ENCODE measurements at regions not wholly inside any gene's neighbourhood (a gene's known extent, or its start where the extent isn't known, plus 50 kb on each side); places are given as distances from the start of the nearest gene placed in this dataset.
"Not testable (repeated sequence)": the region's sequence is repeated elsewhere in the genome, so short reads cannot be mapped to it uniquely, and the experiment has no call there.

- DNase-seq: no peak
Observed at GRCh38 chr7:41459623-41460261, 243.1 kb downstream of the INHBA start.

GRCh38 chr7:41459183-41459582 lies 243.7 kb downstream of the INHBA start:
- DNase-seq: no peak

DNA sequence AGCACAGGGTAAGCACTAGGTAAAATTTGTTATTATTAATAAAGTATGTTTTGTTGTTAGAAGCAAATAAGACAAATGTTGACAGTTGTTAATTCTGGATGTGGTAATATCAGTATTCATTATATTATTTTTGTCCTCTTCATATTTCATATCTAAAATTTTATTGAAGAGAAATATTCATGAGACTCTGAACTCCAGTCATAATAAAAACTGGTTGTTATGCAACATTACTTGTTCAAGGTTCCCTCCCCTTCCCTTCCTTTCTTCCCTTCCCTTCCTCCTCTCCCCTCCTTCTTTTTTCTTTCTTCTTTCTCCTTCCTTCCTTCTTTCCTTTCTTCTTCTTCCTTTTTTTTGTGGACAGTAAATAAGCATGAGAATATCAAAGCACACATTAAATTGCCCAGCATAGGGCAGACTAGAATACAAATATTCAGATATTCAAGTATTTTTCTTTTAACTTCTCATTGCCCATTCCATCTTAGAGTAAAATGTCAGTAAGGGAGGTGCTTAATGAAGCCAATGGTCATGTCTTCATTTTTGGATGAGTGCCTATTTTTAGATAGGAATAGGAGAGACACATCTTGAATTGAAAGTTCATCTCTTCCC lies 245.0 kb downstream of the INHBA start:
- no peak for DNase-seq

DNA sequence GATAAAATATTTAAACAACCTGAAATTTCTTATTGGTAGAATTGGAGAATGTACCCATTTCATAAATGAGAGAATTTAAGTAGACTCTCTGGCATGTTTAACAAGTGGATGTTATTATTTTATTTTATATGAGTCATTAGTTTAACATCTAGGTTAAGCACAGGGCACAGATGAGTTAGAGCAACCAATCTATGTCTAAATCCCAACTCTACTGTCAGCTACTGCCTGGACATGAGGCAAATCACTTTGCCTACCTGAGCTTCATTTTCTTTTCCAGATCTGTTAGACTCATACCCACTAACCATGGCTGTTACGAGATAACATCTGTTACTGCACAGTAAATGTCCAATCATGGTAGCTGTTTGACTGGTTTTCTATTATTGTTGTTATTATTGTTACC lies 251.1 kb downstream of the INHBA start:
- no peak for DNase-seq

DNA sequence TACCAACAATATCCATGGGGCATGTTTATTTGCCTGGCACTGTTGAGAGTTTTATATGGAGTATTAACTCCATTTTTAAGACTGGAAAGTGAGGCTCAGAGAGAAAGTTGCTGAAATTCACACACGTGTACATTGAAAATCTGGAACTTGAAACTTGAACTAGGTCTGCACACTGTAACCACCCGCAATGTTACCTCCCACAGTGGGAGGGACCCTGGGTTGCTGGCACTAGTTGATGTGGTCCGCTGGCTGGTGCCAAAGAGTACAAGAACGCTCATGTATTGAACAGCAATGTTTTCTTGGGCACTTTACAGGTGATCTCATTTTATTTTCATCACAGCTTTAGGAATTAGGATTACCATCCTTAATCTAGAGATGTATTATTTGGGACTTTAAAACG lies 253.2 kb downstream of the INHBA start:
- no peak for DNase-seq

GRCh38 chr7:41449286-41449685 lies 253.6 kb downstream of the INHBA start:
- DNase-seq: no peak

- DNase-seq: no peak
Observed at GRCh38 chr7:41448104-41448503, 254.8 kb downstream of the INHBA start.

- DNase-seq: no peak
Observed at GRCh38 chr7:41447450-41448042, 255.3 kb downstream of the INHBA start.

GRCh38 chr7:41446606-41447449 lies 256.1 kb downstream of the INHBA start:
- DNase-seq: no peak

DNA sequence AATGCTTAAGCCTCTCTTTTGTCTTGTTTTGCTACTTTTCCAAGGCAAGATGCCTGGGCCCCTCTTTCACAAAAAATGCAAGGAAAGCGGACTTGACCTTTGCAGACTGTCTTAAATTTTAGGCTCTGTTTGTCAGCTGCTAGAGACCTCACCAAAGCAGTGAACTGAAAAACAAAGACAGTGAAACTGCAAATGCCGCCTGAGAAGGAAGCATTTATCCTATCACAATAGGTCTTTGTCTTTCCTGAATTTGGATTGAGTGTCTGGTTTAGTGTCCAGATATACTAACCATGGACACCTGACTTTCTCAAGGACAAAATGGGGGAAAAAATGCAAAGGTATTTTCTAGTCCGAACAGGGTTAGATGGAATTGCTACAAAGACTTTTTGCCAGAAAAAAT lies 256.9 kb downstream of the INHBA start:
- no peak for DNase-seq

GRCh38 chr7:41445432-41445831 lies 257.5 kb downstream of the INHBA start:
- no peak for DNase-seq

GRCh38 chr7:41439515-41439879 lies 263.4 kb downstream of the INHBA start:
- no peak for DNase-seq

DNA sequence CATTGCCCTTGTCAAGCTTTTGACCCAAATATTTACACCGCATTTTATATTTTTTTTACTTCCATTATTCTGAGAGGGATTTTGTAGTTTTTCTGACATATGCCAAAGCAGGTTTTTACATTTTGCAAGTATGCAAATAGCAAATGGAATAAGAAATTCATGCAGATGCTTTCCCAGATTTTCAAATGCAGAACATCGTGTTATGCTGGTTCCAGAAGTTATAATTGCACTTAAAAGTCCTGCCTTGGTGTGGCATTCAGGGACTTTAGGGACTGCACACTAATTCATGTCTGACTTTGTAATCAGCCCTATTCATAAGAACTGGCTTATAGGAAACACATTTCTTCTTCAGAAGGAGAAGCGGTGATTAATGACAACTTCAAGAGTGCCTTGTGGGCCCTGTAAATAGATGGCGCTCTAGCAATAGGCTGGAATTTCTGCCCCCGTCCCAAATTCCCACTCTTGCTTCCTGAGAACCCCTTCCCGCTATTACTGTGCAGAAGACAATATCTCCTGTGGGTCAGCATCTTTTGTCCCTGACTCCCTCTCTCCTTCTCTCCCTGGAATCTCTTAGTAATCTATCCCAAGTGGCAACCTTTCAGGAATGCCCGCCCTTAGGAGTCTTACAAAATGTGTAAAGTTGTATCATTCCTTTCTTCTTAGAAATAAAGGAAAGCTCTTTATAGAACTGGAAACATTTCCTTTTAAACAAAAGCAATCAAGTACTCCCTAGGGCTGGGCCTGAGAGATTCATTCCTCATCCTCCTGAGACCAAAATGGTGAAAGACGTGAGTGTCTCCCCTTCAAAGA lies 264.0 kb downstream of the INHBA start:
- DNase-seq: no peak

GRCh38 chr7:41437257-41438196 lies 265.4 kb downstream of the INHBA start:
- no peak for DNase-seq

DNA sequence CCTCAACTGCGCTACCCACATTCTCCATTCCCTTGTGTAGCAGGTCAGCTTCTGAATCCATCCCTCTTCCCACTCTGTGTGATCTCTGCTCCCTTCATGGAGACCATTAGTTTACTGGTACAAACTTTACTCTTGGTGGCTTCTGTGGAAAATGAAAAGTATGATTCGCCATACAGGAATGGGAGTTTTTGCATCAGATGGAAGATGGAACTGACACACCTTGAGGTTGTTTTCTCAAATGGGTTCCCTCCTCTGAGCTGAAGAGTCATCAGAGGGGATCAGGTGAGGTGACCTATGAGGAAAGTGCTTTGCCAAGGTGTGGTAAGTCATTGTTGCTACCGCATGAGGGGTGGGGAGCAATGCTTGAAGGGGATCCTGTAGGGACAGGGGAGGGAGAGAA lies 266.8 kb downstream of the INHBA start:
- DNase-seq: no peak

GRCh38 chr7:41435020-41435419 lies 267.9 kb downstream of the INHBA start:
- DNase-seq: not testable (repeated sequence)

DNA sequence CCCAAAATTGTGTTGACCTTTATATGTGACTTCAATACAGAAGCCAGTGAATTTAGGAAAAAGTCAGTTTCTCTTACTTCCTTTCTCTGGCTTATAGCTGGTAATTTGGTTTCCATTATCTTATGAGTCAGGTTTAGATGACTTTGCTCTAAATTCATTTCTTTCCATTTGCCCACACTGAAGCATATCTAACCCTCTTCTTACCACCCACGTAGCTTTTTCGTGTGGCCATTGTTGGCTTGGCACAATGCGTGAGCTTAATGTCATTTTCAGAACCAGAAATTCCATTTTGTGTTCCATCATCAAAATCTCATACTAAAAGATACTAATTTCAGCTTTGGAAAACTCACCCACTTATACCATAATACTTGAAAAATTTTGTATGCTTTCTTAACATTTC lies 271.2 kb downstream of the INHBA start:
- DNase-seq: no peak

- DNase-seq: no peak
Observed at GRCh38 chr7:41428381-41428780, 274.5 kb downstream of the INHBA start.

DNA sequence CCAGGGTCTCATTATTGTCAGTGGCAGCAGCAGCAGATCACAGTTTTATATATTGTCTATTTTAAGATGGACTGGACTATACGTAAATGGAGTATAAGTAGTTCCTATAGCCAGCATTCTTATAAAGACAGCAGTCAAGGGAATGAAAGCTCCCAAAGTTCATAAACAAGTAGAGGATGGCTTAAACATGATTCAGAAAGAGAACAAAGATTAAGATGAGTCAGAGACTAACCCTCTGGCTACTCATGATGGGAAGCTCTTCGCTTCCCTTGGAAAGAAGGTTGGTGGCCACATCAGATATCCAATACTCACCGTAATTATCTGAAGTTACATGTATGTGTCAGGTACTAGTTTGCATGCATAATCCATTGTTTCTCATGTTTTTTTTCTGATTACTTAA lies 277.0 kb downstream of the INHBA start:
- no peak for DNase-seq

DNA sequence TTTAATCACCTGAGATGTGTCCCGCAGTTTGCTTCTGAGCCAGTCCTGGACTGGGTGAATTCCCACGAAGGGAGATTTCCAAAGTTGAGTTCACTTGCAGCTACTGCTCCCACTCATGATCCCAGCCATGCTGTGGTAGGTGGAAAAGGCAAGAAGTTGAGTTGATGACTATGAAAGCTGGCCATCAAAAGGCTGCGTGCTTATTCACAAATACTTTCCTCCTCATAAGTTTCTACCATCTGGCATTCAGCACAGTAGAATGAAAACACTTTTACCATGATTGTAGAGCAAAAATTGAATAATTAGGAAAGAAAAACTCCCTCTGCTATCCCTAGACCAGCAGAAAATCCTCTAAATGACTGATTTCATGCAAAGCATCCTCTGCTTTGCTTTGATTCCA lies 281.8 kb downstream of the INHBA start:
- DNase-seq: no peak

DNA sequence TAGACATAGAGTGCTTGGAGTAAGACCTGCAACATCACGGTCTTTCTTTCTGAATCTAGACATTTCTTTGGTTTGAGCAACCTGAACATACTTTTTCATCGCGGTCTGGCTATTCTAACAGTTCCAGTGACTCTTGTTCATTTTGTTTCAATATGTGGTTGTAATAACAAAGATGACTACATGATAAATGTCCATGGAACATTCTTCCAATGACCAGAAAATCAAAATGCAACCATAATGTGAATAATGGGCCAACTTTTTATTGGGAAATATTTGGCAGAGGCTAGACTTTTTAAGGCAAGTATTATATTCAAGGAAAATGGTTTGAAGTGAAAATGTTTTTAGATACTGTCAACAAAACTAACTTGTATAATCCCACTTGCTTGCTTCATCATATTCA lies 282.5 kb downstream of the INHBA start:
- no peak for DNase-seq

DNA sequence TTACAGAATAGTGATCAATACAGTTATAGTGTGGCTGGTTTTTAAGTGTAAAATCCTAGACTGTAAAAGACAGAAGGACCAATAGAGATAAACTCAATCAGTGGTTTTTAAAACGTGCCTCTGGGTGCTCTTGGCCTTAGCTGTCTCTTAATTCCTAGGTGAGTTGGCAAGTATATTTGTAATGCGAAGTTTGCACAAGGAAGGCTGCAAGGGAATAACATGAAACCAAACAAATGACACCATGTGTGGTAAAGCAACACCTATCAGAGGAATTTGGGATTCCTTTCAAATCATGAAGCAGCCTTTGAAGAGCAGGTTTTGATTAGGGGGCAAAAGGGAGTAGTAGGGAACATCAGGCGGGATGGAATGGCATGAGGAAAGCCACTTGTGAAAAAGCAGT lies 284.6 kb downstream of the INHBA start:
- DNase-seq: no peak

Data from CD4-positive, alpha-beta T cell treated with Interleukin-21 for 1 hour (primary cell).